ENCODE measurements at regions not wholly inside any gene's neighbourhood (a gene's known extent, or its start where the extent isn't known, plus 50 kb on each side); places are given as distances from the start of the nearest gene placed in this dataset.

DNA sequence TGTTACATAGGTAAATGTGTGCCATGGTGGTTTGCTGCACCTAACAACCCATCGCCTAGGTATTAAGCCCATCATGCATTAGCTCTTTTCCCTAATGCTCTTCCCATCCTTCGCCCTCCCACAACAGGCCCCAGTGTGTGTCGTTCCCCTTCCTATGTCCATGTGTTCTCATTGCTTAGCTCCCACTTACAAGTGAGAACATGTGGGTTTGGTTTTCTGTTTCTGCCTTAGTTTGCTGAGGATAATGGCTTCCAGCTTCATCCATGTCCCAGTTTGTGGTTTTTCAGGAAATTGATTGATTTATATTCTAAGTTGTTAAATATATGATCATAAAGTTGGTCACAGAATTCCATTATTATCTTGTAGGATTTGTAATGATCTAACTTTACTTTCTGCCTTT lies 85.3 kb upstream of the CAST start:
- Histone ChIP-seq H2AFZ (ENCODE audit: low read length) (no peak overlapping the region), H3K36me3 (ENCODE audit: insufficient read depth, low read length) (no peaks in the 10 kb centered on the region), H4K20me1 (ENCODE audit: insufficient read depth, low read length) (no peaks in the 10 kb centered on the region), H3K4me2 (ENCODE audit: insufficient read depth, low read length) (no peak overlapping the region), H3K4me1 (ENCODE audit: insufficient read depth, low read length) (peaks cover 14% of the 10 kb centered on the region), H3K27me3 (ENCODE audit: insufficient read depth, low read length) (no peaks in the 10 kb centered on the region), H3K27ac (ENCODE audit: low read depth, low read length) (no peak overlapping the region), H3K4me3 (ENCODE audit: insufficient read depth, low read length) (no peak overlapping the region), H3K79me2 (ENCODE audit: insufficient read depth, low read length) (no peaks in the 10 kb centered on the region), H3K9me3 (ENCODE audit: low read depth, low read length) (no peaks in the 10 kb centered on the region)
- DNase-seq (ENCODE audit: insufficient read length, low spot score, missing footprints), result no peak
- TF ChIP-seq, protein P1, sequence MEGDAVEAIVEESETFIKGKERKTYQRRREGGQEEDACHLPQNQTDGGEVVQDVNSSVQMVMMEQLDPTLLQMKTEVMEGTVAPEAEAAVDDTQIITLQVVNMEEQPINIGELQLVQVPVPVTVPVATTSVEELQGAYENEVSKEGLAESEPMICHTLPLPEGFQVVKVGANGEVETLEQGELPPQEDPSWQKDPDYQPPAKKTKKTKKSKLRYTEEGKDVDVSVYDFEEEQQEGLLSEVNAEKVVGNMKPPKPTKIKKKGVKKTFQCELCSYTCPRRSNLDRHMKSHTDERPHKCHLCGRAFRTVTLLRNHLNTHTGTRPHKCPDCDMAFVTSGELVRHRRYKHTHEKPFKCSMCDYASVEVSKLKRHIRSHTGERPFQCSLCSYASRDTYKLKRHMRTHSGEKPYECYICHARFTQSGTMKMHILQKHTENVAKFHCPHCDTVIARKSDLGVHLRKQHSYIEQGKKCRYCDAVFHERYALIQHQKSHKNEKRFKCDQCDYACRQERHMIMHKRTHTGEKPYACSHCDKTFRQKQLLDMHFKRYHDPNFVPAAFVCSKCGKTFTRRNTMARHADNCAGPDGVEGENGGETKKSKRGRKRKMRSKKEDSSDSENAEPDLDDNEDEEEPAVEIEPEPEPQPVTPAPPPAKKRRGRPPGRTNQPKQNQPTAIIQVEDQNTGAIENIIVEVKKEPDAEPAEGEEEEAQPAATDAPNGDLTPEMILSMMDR (IDR thresholded peaks at IDR 0.05; ENCODE audit: extremely low read depth, low read depth, low read length), result no peak

DNA sequence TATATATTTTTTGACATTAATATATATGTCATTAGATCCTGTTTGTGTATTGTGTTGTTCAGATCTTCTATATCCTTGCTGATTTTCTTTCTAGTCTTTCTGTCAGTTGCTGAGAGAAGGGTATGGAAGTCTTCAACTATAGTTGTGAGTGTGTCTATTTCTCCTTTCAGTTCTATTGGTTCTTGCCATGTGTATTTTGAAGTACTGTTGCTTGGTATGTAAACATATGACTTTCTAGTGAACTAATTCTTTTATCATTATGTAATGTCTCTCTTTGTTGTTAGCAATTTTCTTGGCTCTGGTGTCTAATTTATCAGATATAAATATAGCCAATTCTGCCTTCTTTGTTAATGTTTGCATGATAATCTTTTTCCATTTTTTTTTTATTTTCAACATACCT lies 84.3 kb upstream of the CAST start:
- H2AFZ ChIP-seq (ENCODE audit: low read length), result no peak overlapping the region
- H3K27me3 ChIP-seq (ENCODE audit: insufficient read depth, low read length), result no peaks in the 10 kb centered on the region
- no peaks in the 10 kb centered on the region for H3K9me3 ChIP-seq (ENCODE audit: low read depth, low read length)
- TF ChIP-seq, protein P1 (IDR thresholded peaks at IDR 0.05; ENCODE audit: extremely low read depth, low read depth, low read length), result no peak
- DNase-seq (ENCODE audit: insufficient read length, low spot score, missing footprints), result no peak
- H3K79me2 ChIP-seq (ENCODE audit: insufficient read depth, low read length), result no peaks in the 10 kb centered on the region
- no peaks in the 10 kb centered on the region for H4K20me1 ChIP-seq (ENCODE audit: insufficient read depth, low read length)
- no peak overlapping the region for H3K27ac ChIP-seq (ENCODE audit: low read depth, low read length)
- H3K4me3 ChIP-seq (ENCODE audit: insufficient read depth, low read length), result no peak overlapping the region
- peaks cover 13% of the 10 kb centered on the region for H3K4me1 ChIP-seq (ENCODE audit: insufficient read depth, low read length)
- H3K36me3 ChIP-seq (ENCODE audit: insufficient read depth, low read length), result no peaks in the 10 kb centered on the region
- H3K4me2 ChIP-seq (ENCODE audit: insufficient read depth, low read length), result no peak overlapping the region

DNA sequence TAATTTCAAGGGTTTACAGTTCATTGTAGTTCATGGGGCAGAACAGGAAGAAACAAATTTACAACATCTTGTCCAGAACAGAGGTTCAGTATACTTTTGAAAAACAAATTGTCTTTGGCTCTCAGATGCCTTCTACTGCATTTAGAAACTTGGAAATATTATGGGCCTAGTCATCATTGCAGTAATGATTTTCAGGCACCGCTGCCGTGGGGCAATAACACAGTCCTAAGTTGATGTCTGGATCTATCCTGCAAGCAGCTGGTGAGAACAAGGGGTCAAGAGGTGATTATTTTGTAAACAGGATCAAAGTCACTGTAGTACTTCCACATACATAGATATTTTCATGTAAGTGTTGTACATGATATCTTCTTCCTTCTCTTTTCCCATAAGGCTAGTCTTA lies 82.5 kb upstream of the CAST start:
- H3K4me3 ChIP-seq (ENCODE audit: insufficient read depth, low read length), result no peak overlapping the region
- peaks cover 5% of the 10 kb centered on the region for H3K4me1 ChIP-seq (ENCODE audit: insufficient read depth, low read length)
- H3K9me3 ChIP-seq (ENCODE audit: low read depth, low read length), result no peaks in the 10 kb centered on the region
- H3K79me2 ChIP-seq (ENCODE audit: insufficient read depth, low read length), result no peaks in the 10 kb centered on the region
- no peaks in the 10 kb centered on the region for H3K27me3 ChIP-seq (ENCODE audit: insufficient read depth, low read length)
- DNase-seq (ENCODE audit: insufficient read length, low spot score, missing footprints), result no peak
- H3K36me3 ChIP-seq (ENCODE audit: insufficient read depth, low read length), result no peaks in the 10 kb centered on the region
- no peaks in the 10 kb centered on the region for H4K20me1 ChIP-seq (ENCODE audit: insufficient read depth, low read length)
- TF ChIP-seq, protein P1 (IDR thresholded peaks at IDR 0.05; ENCODE audit: extremely low read depth, low read depth, low read length), result no peak
- no peak overlapping the region for H3K27ac ChIP-seq (ENCODE audit: low read depth, low read length)
- H2AFZ ChIP-seq (ENCODE audit: low read length), result no peak overlapping the region
- no peak overlapping the region for H3K4me2 ChIP-seq (ENCODE audit: insufficient read depth, low read length)

DNA sequence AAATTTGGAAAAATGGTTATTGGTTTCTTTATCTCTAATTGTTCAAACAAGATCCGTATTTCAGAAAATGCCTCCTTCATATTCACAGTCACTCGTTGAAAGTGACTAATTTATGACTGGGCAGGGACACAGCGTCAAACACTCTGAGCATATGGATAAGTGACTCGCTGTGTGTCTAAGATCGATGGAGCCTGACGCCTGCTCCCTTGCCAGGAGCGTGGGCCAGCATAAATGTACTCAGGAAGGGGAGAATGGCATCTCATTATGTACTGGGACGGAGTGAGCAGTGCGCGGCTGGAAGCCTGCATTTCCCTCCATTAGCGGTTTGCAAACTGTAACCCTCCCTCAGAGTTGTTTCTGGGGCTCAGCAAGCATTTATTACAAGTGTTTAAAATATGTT lies 79.8 kb upstream of the CAST start:
- H2AFZ ChIP-seq (ENCODE audit: low read length), result peak overlapping the region; percentile 75
- H3K9me3 ChIP-seq (ENCODE audit: low read depth, low read length), result no peaks in the 10 kb centered on the region
- peaks cover 5% of the 10 kb centered on the region for H3K4me1 ChIP-seq (ENCODE audit: insufficient read depth, low read length)
- no peaks in the 10 kb centered on the region for H3K79me2 ChIP-seq (ENCODE audit: insufficient read depth, low read length)
- TF ChIP-seq, protein P1 (IDR thresholded peaks at IDR 0.05; ENCODE audit: extremely low read depth, low read depth, low read length), result no peak
- no peaks in the 10 kb centered on the region for H3K27me3 ChIP-seq (ENCODE audit: insufficient read depth, low read length)
- no peak for DNase-seq (ENCODE audit: insufficient read length, low spot score, missing footprints)
- no peaks in the 10 kb centered on the region for H3K36me3 ChIP-seq (ENCODE audit: insufficient read depth, low read length)
- H3K27ac ChIP-seq (ENCODE audit: low read depth, low read length), result peak overlapping the region; percentile 37
- peak overlapping the region; percentile 59 for H3K4me3 ChIP-seq (ENCODE audit: insufficient read depth, low read length)
- no peaks in the 10 kb centered on the region for H4K20me1 ChIP-seq (ENCODE audit: insufficient read depth, low read length)
- peak overlapping the region; percentile 79 for H3K4me2 ChIP-seq (ENCODE audit: insufficient read depth, low read length)
